Limb (tissue), 2 donors: ENCODE measurements at regions not wholly inside any gene's neighbourhood (a gene's known extent, or its start where the extent isn't known, plus 50 kb on each side); places are given as distances from the start of the nearest gene placed in this dataset.

Experiments used
- DNase-seq, 2 donors: peaks; one replicate each; pipeline ENCODE4 v3.0.0-alpha.2; 2016; ENCODE audit errors: extremely low spot score in 2 of 2

DNA sequence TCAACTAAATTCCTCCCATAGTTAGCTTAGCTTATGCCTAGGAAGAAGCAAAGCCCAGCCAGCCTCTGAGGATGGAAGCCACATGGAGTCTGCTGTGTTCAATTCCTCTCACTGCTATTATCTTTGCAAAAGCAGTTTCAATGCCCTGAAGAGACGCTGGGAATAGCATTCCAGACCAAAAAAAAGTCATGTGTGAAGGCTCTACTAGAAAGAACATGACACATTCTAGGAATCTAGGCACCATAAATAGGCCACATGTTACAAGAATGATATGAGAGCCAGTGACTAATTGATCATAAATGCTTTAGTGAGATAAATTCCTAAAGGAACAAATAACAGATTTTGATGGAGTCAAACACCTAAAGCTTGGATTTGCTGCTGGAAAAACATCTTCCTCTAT, 800.8 kb downstream of the TUSC7 start:
- no peak for DNase-seq

GRCh38 chr3:117512975-117513374, 803.4 kb downstream of the TUSC7 start:
- DNase-seq = no peak

- DNase-seq = no peak
Observed at GRCh38 chr3:117515309-117515708, 805.7 kb downstream of the TUSC7 start.

DNA sequence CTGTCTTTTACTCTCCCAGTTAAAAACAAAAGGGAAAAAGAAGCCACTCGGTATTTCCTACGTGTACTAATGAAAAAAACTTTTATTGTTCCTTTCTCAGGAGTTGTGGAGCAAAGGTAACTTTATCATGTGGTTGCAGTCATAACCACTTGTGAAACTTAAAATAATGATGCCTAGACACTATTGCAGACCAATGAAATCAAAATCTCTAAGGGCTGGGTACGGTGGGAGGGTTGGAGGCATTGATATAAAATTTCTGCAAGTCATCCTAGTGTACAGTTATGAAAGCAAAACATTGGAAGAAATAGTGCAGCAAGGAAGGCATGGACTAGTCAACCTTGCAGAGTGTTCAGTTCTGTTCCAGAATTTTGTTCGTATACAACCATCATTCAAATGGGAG, 808.8 kb downstream of the TUSC7 start:
- no peak for DNase-seq

- no peak for DNase-seq
Observed at GRCh38 chr3:117519776-117520175, 810.2 kb downstream of the TUSC7 start.

DNA sequence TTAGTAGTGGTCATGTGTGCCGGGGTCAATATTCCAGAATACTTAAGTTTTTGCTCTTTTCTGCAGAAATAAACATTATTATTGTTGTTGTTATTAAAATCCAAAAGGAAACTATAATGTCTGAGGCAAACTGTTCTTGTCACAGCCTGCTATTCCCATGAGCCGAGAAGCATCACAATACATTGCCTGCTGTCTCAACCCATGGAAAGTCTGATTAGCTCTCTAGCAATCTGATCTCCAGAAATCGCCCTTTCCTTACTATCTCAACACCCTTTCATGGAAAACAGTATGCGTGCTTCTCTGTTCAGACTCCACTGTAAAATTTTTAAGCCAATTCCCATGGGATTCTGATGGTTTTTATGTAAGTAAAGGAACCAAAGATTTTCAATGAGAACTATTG, 811.0 kb downstream of the TUSC7 start:
- no peak for DNase-seq

DNA sequence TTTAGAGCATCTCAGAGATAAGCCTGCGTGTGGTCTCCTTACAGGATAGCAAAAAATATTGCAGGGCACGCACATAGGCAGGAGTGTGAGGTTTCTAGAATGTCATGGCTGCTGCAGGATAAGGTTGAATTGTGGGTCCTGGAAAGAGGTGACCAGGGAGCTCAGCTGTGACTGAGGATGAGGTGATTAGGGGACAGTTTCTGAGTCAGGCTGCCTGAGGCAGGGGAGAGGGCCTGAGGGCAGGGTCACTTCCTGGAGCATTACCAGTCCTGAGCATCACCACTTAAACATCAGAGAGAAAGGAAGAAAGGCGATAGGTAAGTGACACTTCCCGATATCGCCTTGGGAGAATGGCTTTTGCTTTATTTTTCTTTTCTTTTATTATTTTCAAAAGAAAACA, 813.8 kb downstream of the TUSC7 start:
- no peak for DNase-seq

DNA sequence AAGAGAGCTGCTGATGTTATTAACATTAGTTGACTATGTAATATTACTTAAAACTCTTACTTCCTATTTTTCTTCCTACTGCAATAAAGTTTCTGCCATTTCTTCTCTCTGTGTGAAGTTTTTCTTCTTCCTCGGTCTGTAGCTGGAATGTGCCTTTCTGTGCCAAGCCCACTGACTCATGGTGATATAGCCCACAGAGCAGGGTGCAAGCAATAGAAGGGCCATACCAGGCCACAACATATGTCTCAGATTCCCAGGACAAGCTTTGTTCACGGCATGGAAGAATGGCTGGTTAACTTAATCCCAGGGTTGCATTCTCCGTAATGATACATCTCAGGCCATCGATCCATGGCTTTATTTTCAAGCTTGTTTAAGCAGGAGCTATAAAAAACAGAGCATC, 815.3 kb downstream of the TUSC7 start:
- DNase-seq = no peak

DNA sequence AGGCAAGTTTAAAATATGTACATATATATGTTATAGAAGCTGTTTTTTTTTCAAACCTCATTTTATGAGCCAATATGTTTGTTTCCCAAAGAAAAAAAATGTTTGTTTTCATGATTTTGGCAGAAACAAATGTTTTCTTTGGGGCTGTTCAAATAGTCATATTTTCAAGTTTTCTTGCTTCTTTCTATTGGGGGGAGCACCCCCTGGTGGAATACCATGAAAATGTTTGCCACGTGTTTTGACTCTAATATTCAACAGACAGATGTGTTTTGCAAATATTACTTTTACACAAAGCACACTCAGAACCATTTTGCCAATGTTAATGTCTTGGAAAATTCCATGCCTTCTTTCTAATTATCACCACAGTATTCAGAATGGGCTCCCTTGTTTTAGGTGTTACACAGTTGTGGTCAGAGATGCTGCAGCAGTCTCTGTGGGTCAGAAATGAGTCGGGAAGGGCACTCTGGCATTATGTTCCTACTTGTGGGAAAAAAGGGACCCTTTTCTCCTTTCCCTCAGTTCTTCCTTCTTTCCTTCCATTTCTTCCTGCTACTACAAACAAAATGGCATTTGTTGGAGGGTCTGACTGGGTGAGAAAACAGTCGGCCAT, 817.0 kb downstream of the TUSC7 start:
- peak; percentile 52 to 58 for DNase-seq

DNA sequence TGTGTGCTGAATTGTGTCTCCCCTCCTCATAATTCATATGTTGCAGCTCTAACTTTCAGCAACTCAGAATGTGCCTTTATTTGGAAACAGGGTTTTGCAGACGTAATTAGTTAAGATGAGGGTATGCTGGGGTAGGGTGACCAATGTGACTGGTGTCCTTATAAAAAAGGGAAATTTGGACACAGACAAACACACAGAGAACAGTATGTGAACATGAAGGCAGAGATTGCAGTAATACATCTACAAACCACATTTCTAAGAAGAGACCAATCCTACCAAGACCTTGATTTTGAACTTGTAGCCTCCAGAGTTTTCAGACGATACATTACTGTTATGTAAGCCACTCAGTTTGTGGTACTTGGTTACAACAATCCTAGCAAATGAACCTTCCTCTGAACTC, 817.8 kb downstream of the TUSC7 start:
- no peak for DNase-seq

GRCh38 chr3:117528688-117529087, 819.1 kb downstream of the TUSC7 start:
- DNase-seq = no peak

DNA sequence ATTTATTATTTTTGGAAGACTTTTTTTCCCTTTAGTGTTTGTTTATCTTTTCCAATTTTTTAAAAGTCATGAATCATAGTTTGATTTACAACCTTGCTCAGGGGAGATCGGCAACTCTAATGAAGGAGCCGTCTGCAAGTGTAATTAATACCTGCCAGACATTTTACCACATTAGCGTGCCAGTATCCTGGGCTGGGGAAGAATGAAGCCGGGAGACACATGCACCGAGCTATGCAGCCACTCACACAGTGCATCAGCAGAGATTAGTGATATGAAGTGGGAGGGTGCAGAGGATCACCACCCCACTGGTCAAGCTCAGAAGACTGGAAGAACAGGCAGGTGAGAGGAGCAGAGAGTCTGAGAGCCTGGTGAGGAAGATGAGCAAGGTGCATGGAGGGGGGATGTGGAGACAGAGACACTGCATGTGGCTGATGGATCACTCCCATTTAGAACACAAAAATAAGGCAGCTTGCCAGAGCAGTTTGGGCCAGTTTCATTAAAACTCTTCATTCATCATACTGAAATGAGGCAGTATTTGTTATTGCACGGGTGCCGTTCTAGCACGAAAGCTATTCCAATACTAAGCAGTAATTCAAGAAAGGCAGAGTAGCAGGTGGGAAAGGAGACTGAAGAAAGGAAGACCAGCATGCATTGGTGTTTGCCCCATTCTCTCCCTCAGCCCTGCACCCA, 821.6 kb downstream of the TUSC7 start:
- DNase-seq = no peak

DNA sequence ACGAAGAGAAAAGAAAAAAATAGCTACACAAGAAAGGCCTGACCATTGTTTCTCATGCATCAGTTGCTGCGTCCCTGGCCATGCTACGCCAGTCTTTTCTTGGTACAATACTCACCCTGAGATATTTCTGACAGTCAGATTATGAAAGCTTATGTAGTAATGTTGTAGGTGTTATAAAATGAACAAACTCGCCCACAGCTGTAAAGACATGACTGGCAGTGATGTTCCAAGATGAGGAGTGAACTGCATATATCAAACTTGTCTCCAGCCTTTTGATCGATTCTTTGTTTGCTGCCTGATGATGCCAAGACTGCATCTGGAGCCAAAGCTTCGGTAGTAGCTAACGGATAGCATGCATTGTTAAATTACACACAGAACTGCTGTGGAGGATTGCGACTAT, 822.7 kb downstream of the TUSC7 start:
- DNase-seq = no peak

DNA sequence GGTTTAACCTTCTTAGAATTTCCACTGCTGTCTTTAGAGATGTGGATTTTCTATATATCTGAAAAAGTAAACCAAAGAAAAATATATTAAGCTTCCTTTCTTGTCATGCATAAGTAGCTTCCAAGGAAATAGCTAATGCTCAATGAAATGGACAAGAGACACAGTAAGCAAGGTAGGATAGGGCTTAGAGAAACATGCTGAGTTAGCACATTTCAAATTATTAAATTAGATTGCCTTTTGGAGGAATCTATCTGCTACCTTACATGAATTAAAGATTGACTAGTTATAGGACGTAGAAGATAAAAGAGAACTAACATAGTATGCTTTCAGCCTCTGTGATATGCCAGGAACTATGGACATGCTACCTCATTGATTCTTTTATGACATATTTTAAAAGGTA, 824.6 kb downstream of the TUSC7 start:
- DNase-seq = no peak

DNA sequence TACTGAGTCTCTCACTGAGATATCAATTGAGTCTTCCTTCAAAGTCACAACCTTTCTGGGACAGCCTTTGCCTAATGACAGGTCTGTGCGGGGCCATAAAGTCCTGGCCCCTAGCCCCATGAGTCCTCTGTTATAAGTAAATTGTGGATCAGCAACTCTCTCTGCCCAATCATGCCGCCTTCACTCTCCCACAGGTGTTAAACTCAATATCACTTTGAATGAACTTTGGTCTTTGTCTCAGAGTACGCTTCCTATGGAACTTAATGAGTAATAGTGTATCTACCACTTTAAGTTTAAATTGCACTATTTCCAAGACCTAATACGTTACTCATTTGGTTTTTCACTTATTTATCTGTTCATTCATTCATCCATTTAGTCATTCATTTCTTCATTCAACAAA, 826.4 kb downstream of the TUSC7 start:
- DNase-seq = no peak

GRCh38 chr3:117537949-117538348, 828.4 kb downstream of the TUSC7 start:
- no peak for DNase-seq

DNA sequence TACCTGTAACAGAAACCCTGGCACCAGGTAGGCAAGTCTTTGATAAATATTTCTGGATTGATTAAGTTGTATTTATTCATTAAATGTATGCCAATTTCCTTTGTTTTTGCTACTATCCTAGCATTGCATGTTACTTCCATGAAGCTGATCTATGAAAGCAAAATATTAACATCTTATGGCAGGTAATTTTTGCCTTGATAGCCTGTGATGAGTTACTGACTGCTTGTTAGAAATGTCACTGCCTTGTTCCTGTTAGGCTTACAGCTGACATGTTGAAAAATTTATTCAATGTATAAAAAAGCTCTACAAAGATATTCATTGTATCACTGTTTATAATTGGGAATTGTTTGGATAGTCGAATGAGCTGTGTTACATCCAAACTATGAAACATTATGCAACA, 830.1 kb downstream of the TUSC7 start:
- no peak for DNase-seq

GRCh38 chr3:117540597-117540996, 831.0 kb downstream of the TUSC7 start:
- no peak for DNase-seq

DNA sequence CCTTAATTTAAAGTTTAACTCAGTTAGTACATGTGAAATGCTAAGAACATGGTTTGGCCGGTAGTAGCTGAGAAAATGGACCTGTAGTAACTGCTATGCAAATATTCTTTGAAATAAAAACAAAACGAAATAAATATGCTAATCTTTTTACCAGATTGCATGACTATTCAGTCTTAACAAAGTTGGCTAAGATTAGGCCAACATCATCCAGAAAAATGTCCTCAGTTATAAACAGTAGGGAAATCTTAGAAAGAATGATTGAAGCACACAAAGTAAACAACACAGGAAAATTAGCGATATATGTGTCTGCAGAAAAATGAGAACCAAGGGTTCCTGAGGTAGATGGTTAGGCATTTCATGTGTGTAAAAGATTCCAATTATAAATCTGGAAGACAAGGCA, 832.1 kb downstream of the TUSC7 start:
- no peak for DNase-seq

DNA sequence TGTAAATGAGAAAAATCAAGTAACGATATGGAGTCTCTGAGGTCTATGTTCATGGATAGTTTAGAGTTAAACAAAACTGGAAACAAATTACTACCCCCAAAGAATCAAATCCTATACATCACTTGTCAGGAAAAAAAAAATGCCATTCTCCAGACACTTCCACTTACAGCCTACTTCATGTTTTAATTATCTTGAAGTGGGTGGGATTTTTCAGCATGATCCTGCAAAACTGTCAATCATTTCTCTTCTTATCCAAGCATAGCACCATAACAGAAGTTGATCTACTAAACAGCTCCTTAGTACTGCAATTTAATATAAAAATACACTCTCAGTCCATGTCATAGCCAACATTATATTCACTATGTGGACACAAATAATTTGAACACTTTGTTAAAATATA, 833.9 kb downstream of the TUSC7 start:
- no peak for DNase-seq

DNA sequence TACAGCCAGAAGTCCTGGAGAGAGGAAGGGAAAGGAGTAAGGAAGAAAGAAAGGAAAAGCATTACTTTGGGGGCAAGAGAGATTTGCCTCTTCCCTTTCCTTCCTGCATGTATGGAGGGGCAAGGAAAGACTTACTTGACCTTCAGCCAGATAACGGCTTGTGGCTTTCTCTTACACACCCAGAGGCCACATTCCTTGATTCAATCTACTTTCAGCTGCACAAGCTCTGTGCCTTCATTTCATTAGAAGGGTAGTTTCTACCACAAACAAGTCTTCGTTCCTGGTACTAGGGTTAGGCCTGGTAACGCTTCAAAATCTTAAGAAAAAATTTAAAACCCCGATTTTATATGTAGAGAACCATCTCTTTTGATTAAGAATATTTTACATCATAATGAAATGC, 835.9 kb downstream of the TUSC7 start:
- no peak for DNase-seq

GRCh38 chr3:117547956-117548550, 838.5 kb downstream of the TUSC7 start:
- no peak for DNase-seq

GRCh38 chr3:117548600-117548999, 839.0 kb downstream of the TUSC7 start:
- DNase-seq = no peak
